ENCODE measurements at regions not wholly inside any gene's neighbourhood (a gene's known extent, or its start where the extent isn't known, plus 50 kb on each side); places are given as distances from the start of the nearest gene placed in this dataset.

DNA sequence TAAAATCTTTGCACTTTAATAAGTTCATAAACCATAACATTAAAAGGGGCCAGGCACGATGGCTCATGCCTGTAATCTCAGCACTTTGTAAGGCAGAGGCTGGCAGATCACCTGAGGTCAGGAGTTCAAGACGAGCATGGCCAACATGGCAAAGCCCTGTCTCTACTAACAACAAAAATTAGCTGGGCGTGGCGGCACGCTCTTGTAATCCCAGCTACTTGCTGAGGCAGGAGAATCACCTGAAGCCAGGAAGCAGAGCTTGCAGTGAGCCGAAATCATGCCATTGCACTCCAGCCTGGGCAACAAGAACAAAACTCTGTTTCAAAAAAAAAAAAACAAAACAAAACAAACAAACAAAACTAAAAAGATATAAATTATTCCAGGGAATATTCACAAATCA is 595.2 kb upstream of the LCORL start:
- TF ChIP-seq CTCF (IDR thresholded peaks at IDR 0.05): no peak
- TF ChIP-seq POLR2A (IDR thresholded peaks at IDR 0.05): no peak
